IMR-90 (cell line): ENCODE measurements at regions not wholly inside any gene's neighbourhood (a gene's known extent, or its start where the extent isn't known, plus 50 kb on each side); places are given as distances from the start of the nearest gene placed in this dataset.
"Not testable (repeated sequence)": the region's sequence is repeated elsewhere in the genome, so short reads cannot be mapped to it uniquely, and the experiment has no call there.

Experiments used
- ATAC-seq: fragments of 200-7000 bp; cut with Tn5 transposase; 2 replicates; pipeline ENCODE4 v1.9.1; 2020; ENCODE audit warnings: low read depth, mild to moderate bottlenecking, moderate library complexity
- BruUV-seq: library from RNA; stranded (reverse); fragments of 400-500 nt; replicated peaks from 2 replicates; lab custom pipeline; 2021; lab: Mats Ljungman, UMichigan
- CTCF ChIA-PET: fragments of 300-600 bp; formaldehyde crosslinking; extraction: SDS; loops from one replicate; lab custom pipeline; 2021; ENCODE audit warnings: antibody characterized with exemption; lab: Yijun Ruan, JAX
- POLR2A ChIA-PET: fragments of 300-600 bp; sonication (Branson Sonifier 250); formaldehyde crosslinking; loops from one replicate; lab custom pipeline; 2022; ENCODE audit warnings: antibody characterized with exemption; ENCODE audit not compliant: unreplicated experiment; lab: Charles Lee
- DNase-seq: peaks from one replicate; pipeline ENCODE4 v3.0.0; 2013
- H2AFZ ChIP-seq: replicated peaks from 2 replicates; pipeline ENCODE3; 2013; ENCODE audit warnings: low read length, mild to moderate bottlenecking; ENCODE audit not compliant: poor library complexity
- H2AK5ac ChIP-seq: 2 replicates; pipeline ENCODE4 v1.6.1; 2013; ENCODE audit warnings: low read depth, low read length, inconsistent platforms
- H2AK9ac ChIP-seq: replicated peaks from 2 replicates; pipeline ENCODE3; 2013; ENCODE audit warnings: mild to moderate bottlenecking, low read depth, low read length, moderate library complexity; ENCODE audit not compliant: poor library complexity
- H2BK120ac ChIP-seq: 2 replicates; pipeline ENCODE4 v1.6.1; 2013; ENCODE audit warnings: low read depth, low read length, inconsistent platforms
- H2BK15ac ChIP-seq: 3 replicates; pipeline ENCODE4 v1.6.1; 2013; ENCODE audit warnings: low read depth, low read length, inconsistent platforms
- H2BK20ac ChIP-seq: 2 replicates; pipeline ENCODE4 v1.6.1; 2013; ENCODE audit warnings: low read depth, mild to moderate bottlenecking, inconsistent platforms, low read length, moderate library complexity
- H2BK5ac ChIP-seq: 2 replicates; pipeline ENCODE4 v1.6.1; 2013; ENCODE audit warnings: mild to moderate bottlenecking, low read depth, low read length, inconsistent platforms; ENCODE audit not compliant: poor library complexity, severe bottlenecking
- H3K14ac ChIP-seq: replicated peaks from 2 replicates; pipeline ENCODE4 v1.6.1; 2013; ENCODE audit warnings: low read depth, low read length, inconsistent platforms
- H3K18ac ChIP-seq: 2 replicates; pipeline ENCODE4 v1.6.1; 2013; ENCODE audit warnings: low read depth, low read length, control low read depth
- H3K23ac ChIP-seq: 2 replicates; pipeline ENCODE4 v1.6.1; 2013; ENCODE audit warnings: low read depth, low read length, inconsistent platforms
- H3K27ac ChIP-seq: 2 replicates; pipeline ENCODE4 v1.5.1; 2013; ENCODE audit warnings: mild to moderate bottlenecking, control low read depth, low read length; ENCODE audit not compliant: insufficient read depth
- H3K27me3 ChIP-seq: 2 replicates; pipeline ENCODE4 v1.6.1; 2013; ENCODE audit warnings: low read length; ENCODE audit not compliant: control insufficient read depth, insufficient read depth
- H3K36me3 ChIP-seq: 2 replicates; pipeline ENCODE4 v1.6.1; 2013; ENCODE audit warnings: low read length, mixed read lengths; ENCODE audit not compliant: control insufficient read depth, insufficient read depth
- H3K4ac ChIP-seq: 2 replicates; pipeline ENCODE4 v1.6.1; 2013; ENCODE audit warnings: low read depth, low read length, inconsistent platforms
- H3K4me1 ChIP-seq: 2 replicates; pipeline ENCODE4 v1.6.1; 2013; ENCODE audit warnings: low read length, mixed read lengths; ENCODE audit not compliant: control insufficient read depth, insufficient read depth
- H3K4me2 ChIP-seq: 2 replicates; pipeline ENCODE4 v1.6.1; 2013; ENCODE audit warnings: low read depth, mild to moderate bottlenecking, control low read depth, low read length, moderate library complexity
- H3K4me3 ChIP-seq: 2 replicates; pipeline ENCODE4 v1.5.1; 2013; ENCODE audit warnings: low read depth, mild to moderate bottlenecking, control low read depth, low read length, moderate library complexity; ENCODE audit not compliant: insufficient read depth
- H3K56ac ChIP-seq: 2 replicates; pipeline ENCODE4 v1.6.1; 2013; ENCODE audit warnings: low read length, inconsistent platforms; ENCODE audit not compliant: insufficient read depth; ENCODE audit errors: extremely low read depth
- H3K79me1 ChIP-seq, 2 experiments: 2 replicates each; pipeline ENCODE4 v1.6.1; 2013; ENCODE audit warnings: low read length in 2 of 2, inconsistent platforms in 1 of 2, low read depth in 1 of 2
- H3K9ac ChIP-seq: 2 replicates; pipeline ENCODE4 v1.6.1; 2013; ENCODE audit warnings: low read depth, low read length, control low read depth
- H3K9me1 ChIP-seq: 2 replicates; pipeline ENCODE4 v1.6.1; 2013; ENCODE audit warnings: low read length, inconsistent platforms; ENCODE audit not compliant: insufficient read depth
- H3K9me3 ChIP-seq: 2 replicates; pipeline ENCODE4 v1.6.1; 2013; ENCODE audit warnings: low read length; ENCODE audit not compliant: control insufficient read depth, insufficient read depth
- H4K20me1 ChIP-seq: 2 replicates; pipeline ENCODE4 v1.6.1; 2013; ENCODE audit warnings: low read length, inconsistent platforms; ENCODE audit not compliant: insufficient read depth
- H4K5ac ChIP-seq: 2 replicates; pipeline ENCODE4 v1.6.1; 2013; ENCODE audit warnings: mild to moderate bottlenecking, low read depth, low read length, control low read depth
- H4K8ac ChIP-seq, 2 experiments: 2 replicates each; pipeline ENCODE4 v1.6.1; 2013; ENCODE audit warnings: low read depth in 2 of 2, low read length in 2 of 2, control low read depth in 1 of 2, inconsistent platforms in 1 of 2
- H4K91ac ChIP-seq: 2 replicates; pipeline ENCODE4 v1.6.1; 2013; ENCODE audit warnings: low read depth, low read length, inconsistent platforms; ENCODE audit not compliant: insufficient read depth
- BHLHE40 ChIP-seq: fragments of 150-350 bp; IDR thresholded peaks from 2 replicates; pipeline ENCODE4 v1.6.1; 2016; ENCODE audit warnings: mild to moderate bottlenecking, low read depth, low read length
- CEBPB ChIP-seq: IDR thresholded peaks from 2 replicates; pipeline ENCODE4 v1.6.1; 2012; ENCODE audit warnings: low read depth, low read length, improper control_type of control experiment
- CHD1 ChIP-seq: IDR thresholded peaks from 2 replicates; pipeline ENCODE4 v1.6.1; 2012; ENCODE audit warnings: low read depth, low read length, improper control_type of control experiment
- MAFK ChIP-seq: IDR thresholded peaks from 2 replicates; pipeline ENCODE4 v1.6.1; 2012; ENCODE audit warnings: low read depth, low read length, improper control_type of control experiment
- MAZ ChIP-seq: IDR thresholded peaks from 2 replicates; pipeline ENCODE4 v1.6.1; 2012; ENCODE audit warnings: low read depth, mild to moderate bottlenecking, low read length, improper control_type of control experiment, moderate library complexity, borderline replicate concordance
- NFE2L2 ChIP-seq: fragments of 150-350 bp; IDR thresholded peaks from 2 replicates; pipeline ENCODE4 v1.6.1; 2016; ENCODE audit warnings: low read depth, mild to moderate bottlenecking, low read length
- WGBS, 2 experiments: methylation state at CpG; one replicate each; pipeline versions ENCODE4 v1.1.5 to v1.1.7; 2013; ENCODE audit warnings: missing lambda C conversion rate in 2 of 2; ENCODE audit not compliant: insufficient read length in 1 of 2; ENCODE audit errors: extremely low coverage in 2 of 2; 5-methylcytosine and 5-hydroxymethylcytosine counted together
- dilution Hi-C: fragments of 300-500 bp; cut with HindIII; formaldehyde crosslinking; loops from one replicate; pipeline ENCODE4 v1.14.3; 2018; ENCODE audit warnings: low sequenced_read_pairs; ENCODE audit not compliant: unreplicated experiment
- in situ Hi-C: fragments of 300-500 bp; cut with MboI; formaldehyde crosslinking; loops from 3 replicates; pipeline ENCODE4 v1.14.3; 2019; ENCODE audit warnings: low sequenced_read_pairs, inconsistent platforms, mixed read lengths
- intact Hi-C: fragments of 100-400 bp; cut with micrococcal nuclease; formaldehyde crosslinking; loops from 2 replicates; pipeline ENCODE4 v1.10.0; 2022

DNA sequence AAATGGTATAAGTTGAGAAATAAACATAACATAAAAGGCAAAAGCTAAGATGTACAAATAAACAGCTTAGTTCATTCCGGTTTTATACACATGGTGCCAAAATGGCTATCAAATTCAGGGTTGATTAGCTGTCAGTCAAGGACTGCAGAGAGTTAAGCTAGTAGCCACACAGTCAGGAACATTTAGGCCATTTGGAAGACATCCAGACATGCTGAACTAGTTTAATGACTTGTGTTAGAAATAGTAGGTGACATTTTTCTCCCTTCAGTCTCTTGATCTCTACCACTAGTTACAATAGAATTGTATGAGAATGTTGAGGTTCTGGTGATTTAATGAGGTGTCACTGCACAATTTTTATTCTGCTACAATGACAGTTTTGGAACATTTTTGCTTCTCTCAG, 394.4 kb upstream of the SPHKAP start:
- Histone ChIP-seq H4K20me1 (no peaks in the 10 kb centered on the region), H3K9ac (no peak overlapping the region), H3K9me1 (no peaks in the 10 kb centered on the region), H4K91ac (no peak overlapping the region), H3K56ac (no peak overlapping the region), H2BK15ac (no peak overlapping the region), H3K9me3 (no peaks in the 10 kb centered on the region), H3K4ac (no peak overlapping the region), H2AK5ac (no peak overlapping the region), H3K14ac (no peak overlapping the region), H2BK20ac (no peak overlapping the region), H2AK9ac (no peak overlapping the region), H3K23ac (no peak overlapping the region), H4K5ac (no peak overlapping the region), H2BK120ac (no peak overlapping the region), H3K4me1 (no peaks in the 10 kb centered on the region), H3K27ac (no peak overlapping the region), H3K27me3 (no peaks in the 10 kb centered on the region), H2AFZ (no peak overlapping the region), H2BK5ac (no peak overlapping the region), H3K36me3 (no peaks in the 10 kb centered on the region), H3K18ac (no peak overlapping the region), H3K4me2 (no peak overlapping the region), H3K4me3 (no peak overlapping the region), H3K79me1 (no peaks in the 10 kb centered on the region), H4K8ac (no peak overlapping the region)
- DNase-seq (no peak), ATAC-seq (no peak)
- TF ChIP-seq NFE2L2 (no peak), MAZ (no peak), CHD1 (no peak), MAFK (no peak), CEBPB (no peak), BHLHE40 (no peak)
- in situ Hi-C loops = no loop called here
- CTCF ChIA-PET = no interaction called here
- intact Hi-C loops = no loop called here
- dilution Hi-C loops = no loop called here
- WGBS, 2 experiments = 0% methylated on average over 1 of the region's 1 CpG; no CpG with 5 or more reads in 1 of the 2 experiments
- BruUV-seq = no TSS peak
- POLR2A ChIA-PET = no interaction called here

DNA sequence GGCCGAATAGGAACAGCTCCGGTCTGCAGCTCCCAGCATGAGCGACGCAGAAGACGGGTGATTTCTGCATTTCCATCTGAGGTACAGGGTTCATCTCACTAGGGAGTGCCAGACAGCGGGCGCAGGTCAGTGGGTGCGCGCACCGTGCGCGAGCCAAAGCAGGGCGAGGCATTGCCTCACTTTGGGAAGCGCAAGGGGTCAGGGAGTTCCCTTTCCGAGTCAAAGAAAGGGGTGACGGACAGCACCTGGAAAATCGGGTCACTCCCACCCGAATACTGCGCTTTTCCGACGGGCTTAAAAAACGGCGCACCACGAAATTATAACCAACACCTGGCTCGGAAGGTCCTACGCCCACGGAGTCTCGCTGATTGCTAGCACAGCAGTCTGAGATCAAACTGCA, 386.8 kb upstream of the SPHKAP start:
- H3K4me1 ChIP-seq, ATAC-seq, H3K4ac ChIP-seq, H2BK120ac ChIP-seq, CTCF ChIA-PET, DNase-seq, BruUV-seq, H2BK5ac ChIP-seq, H3K9me1 ChIP-seq, H4K91ac ChIP-seq, POLR2A ChIA-PET, H4K20me1 ChIP-seq, H3K4me2 ChIP-seq, H2BK15ac ChIP-seq, H3K56ac ChIP-seq, H3K14ac ChIP-seq, H3K9ac ChIP-seq, H4K8ac ChIP-seq, H4K5ac ChIP-seq, H3K27ac ChIP-seq, dilution Hi-C loops, H3K27me3 ChIP-seq, H2BK20ac ChIP-seq, H3K9me3 ChIP-seq, H3K79me1 ChIP-seq, H2AK9ac ChIP-seq, H3K23ac ChIP-seq, in situ Hi-C loops, H3K36me3 ChIP-seq, H3K18ac ChIP-seq, H2AFZ ChIP-seq, H3K4me3 ChIP-seq, H2AK5ac ChIP-seq, intact Hi-C loops: not testable (repeated sequence)
- WGBS, 2 experiments = no CpG with 5 or more reads among the region's 28 CpGs
